ENCODE measurements at regions not wholly inside any gene's neighbourhood (a gene's known extent, or its start where the extent isn't known, plus 50 kb on each side); places are given as distances from the start of the nearest gene placed in this dataset.

- TF ChIP-seq ZNF121 (CRISPR knock-in tag; IDR thresholded peaks at IDR 0.05) (no peak), ZMAT4 (CRISPR knock-in tag; IDR thresholded peaks at IDR 0.05) (no peak), MYBL2 (CRISPR knock-in tag; IDR thresholded peaks at IDR 0.05) (no peak), STAT6 (CRISPR knock-in tag; conservative IDR thresholded peaks at IDR 0.05; ENCODE audit: low read depth) (no peak), RORB (CRISPR knock-in tag; IDR thresholded peaks at IDR 0.05) (no peak), USF1 (CRISPR knock-in tag; IDR thresholded peaks at IDR 0.05) (no peak), CREM (CRISPR knock-in tag; IDR thresholded peaks at IDR 0.05) (no peak), CTCF (IDR thresholded peaks at IDR 0.05) (no peak), ZNF232 (CRISPR knock-in tag; IDR thresholded peaks at IDR 0.05) (no peak), SMAD3 (CRISPR knock-in tag; IDR thresholded peaks at IDR 0.05; ENCODE audit: borderline replicate concordance) (no peak), NFYB (CRISPR knock-in tag; conservative IDR thresholded peaks at IDR 0.05; ENCODE audit: low read depth) (no peak)
- TF ChIP-seq, protein P1, sequence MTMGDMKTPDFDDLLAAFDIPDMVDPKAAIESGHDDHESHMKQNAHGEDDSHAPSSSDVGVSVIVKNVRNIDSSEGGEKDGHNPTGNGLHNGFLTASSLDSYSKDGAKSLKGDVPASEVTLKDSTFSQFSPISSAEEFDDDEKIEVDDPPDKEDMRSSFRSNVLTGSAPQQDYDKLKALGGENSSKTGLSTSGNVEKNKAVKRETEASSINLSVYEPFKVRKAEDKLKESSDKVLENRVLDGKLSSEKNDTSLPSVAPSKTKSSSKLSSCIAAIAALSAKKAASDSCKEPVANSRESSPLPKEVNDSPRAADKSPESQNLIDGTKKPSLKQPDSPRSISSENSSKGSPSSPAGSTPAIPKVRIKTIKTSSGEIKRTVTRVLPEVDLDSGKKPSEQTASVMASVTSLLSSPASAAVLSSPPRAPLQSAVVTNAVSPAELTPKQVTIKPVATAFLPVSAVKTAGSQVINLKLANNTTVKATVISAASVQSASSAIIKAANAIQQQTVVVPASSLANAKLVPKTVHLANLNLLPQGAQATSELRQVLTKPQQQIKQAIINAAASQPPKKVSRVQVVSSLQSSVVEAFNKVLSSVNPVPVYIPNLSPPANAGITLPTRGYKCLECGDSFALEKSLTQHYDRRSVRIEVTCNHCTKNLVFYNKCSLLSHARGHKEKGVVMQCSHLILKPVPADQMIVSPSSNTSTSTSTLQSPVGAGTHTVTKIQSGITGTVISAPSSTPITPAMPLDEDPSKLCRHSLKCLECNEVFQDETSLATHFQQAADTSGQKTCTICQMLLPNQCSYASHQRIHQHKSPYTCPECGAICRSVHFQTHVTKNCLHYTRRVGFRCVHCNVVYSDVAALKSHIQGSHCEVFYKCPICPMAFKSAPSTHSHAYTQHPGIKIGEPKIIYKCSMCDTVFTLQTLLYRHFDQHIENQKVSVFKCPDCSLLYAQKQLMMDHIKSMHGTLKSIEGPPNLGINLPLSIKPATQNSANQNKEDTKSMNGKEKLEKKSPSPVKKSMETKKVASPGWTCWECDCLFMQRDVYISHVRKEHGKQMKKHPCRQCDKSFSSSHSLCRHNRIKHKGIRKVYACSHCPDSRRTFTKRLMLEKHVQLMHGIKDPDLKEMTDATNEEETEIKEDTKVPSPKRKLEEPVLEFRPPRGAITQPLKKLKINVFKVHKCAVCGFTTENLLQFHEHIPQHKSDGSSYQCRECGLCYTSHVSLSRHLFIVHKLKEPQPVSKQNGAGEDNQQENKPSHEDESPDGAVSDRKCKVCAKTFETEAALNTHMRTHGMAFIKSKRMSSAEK (CRISPR knock-in tag; IDR thresholded peaks at IDR 0.05; ENCODE audit: borderline replicate concordance) = no peak
- TF ChIP-seq, protein P2, sequence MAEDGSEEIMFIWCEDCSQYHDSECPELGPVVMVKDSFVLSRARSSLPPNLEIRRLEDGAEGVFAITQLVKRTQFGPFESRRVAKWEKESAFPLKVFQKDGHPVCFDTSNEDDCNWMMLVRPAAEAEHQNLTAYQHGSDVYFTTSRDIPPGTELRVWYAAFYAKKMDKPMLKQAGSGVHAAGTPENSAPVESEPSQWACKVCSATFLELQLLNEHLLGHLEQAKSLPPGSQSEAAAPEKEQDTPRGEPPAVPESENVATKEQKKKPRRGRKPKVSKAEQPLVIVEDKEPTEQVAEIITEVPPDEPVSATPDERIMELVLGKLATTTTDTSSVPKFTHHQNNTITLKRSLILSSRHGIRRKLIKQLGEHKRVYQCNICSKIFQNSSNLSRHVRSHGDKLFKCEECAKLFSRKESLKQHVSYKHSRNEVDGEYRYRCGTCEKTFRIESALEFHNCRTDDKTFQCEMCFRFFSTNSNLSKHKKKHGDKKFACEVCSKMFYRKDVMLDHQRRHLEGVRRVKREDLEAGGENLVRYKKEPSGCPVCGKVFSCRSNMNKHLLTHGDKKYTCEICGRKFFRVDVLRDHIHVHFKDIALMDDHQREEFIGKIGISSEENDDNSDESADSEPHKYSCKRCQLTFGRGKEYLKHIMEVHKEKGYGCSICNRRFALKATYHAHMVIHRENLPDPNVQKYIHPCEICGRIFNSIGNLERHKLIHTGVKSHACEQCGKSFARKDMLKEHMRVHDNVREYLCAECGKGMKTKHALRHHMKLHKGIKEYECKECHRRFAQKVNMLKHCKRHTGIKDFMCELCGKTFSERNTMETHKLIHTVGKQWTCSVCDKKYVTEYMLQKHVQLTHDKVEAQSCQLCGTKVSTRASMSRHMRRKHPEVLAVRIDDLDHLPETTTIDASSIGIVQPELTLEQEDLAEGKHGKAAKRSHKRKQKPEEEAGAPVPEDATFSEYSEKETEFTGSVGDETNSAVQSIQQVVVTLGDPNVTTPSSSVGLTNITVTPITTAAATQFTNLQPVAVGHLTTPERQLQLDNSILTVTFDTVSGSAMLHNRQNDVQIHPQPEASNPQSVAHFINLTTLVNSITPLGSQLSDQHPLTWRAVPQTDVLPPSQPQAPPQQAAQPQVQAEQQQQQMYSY (CRISPR knock-in tag; IDR thresholded peaks at IDR 0.05) = no peak
- TF ChIP-seq, protein P3, sequence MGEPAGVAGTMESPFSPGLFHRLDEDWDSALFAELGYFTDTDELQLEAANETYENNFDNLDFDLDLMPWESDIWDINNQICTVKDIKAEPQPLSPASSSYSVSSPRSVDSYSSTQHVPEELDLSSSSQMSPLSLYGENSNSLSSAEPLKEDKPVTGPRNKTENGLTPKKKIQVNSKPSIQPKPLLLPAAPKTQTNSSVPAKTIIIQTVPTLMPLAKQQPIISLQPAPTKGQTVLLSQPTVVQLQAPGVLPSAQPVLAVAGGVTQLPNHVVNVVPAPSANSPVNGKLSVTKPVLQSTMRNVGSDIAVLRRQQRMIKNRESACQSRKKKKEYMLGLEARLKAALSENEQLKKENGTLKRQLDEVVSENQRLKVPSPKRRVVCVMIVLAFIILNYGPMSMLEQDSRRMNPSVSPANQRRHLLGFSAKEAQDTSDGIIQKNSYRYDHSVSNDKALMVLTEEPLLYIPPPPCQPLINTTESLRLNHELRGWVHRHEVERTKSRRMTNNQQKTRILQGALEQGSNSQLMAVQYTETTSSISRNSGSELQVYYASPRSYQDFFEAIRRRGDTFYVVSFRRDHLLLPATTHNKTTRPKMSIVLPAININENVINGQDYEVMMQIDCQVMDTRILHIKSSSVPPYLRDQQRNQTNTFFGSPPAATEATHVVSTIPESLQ (CRISPR knock-in tag; IDR thresholded peaks at IDR 0.05) = no peak
- TF ChIP-seq, protein P4, sequence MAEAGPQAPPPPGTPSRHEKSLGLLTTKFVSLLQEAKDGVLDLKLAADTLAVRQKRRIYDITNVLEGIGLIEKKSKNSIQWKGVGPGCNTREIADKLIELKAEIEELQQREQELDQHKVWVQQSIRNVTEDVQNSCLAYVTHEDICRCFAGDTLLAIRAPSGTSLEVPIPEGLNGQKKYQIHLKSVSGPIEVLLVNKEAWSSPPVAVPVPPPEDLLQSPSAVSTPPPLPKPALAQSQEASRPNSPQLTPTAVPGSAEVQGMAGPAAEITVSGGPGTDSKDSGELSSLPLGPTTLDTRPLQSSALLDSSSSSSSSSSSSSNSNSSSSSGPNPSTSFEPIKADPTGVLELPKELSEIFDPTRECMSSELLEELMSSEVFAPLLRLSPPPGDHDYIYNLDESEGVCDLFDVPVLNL (CRISPR knock-in tag; IDR thresholded peaks at IDR 0.05; ENCODE audit: borderline replicate concordance, low read depth) = no peak
- TF ChIP-seq, protein P5, sequence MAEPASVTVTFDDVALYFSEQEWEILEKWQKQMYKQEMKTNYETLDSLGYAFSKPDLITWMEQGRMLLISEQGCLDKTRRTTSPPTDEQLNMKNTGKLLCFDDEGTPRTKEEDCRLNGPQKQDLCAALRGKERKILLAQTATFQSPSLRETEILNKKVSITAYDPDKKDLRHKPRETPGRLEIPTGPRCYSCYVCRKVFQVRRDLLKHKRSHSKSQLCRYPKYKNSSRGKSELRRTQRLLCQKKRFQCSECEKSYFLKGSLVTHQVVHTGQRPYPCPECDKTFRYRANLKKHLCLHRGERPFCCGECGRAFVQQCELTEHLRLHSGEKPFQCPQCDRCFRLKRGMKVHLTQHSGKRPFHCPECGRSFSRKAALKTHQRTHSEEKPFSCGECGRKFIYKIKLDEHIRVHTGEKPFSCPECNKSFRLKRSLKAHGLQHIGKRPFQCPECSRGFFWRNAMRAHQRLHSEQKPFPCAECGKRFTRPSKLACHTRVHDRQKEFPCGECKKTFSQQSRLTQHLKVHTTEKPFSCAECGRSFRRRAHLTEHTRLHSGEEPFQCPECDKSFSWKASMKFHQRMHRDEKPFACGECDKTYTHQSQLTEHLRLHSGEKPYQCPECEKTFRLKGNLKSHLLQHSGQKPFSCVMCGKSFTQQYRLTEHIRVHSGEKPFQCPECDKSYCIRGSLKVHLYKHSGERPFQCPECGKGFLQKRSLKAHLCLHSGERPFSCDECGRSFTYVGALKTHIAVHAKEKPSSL (CRISPR knock-in tag; conservative IDR thresholded peaks at IDR 0.05) = no peak
Measured at GRCh38 chr1:186550832-186551231, 89.9 kb upstream of the PDC start (continued).
